RWPE1 (cell line): ENCODE measurements at regions not wholly inside any gene's neighbourhood (a gene's known extent, or its start where the extent isn't known, plus 50 kb on each side); places are given as distances from the start of the nearest gene placed in this dataset.
"Not testable (repeated sequence)": the region's sequence is repeated elsewhere in the genome, so short reads cannot be mapped to it uniquely, and the experiment has no call there.

Source experiments
- CTCF ChIA-PET: fragments of 350-600 bp; sonication (Branson Sonifier 250); formaldehyde crosslinking; extraction: SDS; loops from one replicate; lab custom pipeline; 2021; lab: Yijun Ruan, JAX
- POLR2A ChIA-PET: fragments of 400-600 bp; formaldehyde crosslinking; extraction: SDS; loops from one replicate; lab custom pipeline; 2020; ENCODE audit warnings: antibody characterized with exemption; ENCODE audit not compliant: low non-redundant PET; lab: Yijun Ruan, JAX
- DNase-seq: peaks from one replicate; pipeline ENCODE4 v3.0.0; 2012; ENCODE audit warnings: low spot score
- H3K27ac ChIP-seq: fragments of 450-650 bp; 2 replicates; pipeline ENCODE4 v1.5.1; 2017
- CTCF ChIP-seq: fragments of 450-650 bp; conservative IDR thresholded peaks from 2 replicates; pipeline ENCODE4 v1.5.1; 2017; ENCODE audit warnings: low read depth, mild to moderate bottlenecking

GRCh38 chr10:130935128-130935439 lies 376.4 kb downstream of the TCERG1L start:
- TF ChIP-seq CTCF, result no peak
- CTCF ChIA-PET, result no interaction called here
- no peak for DNase-seq
- POLR2A ChIA-PET, result no interaction called here
- H3K27ac ChIP-seq, result no peak overlapping the region

- no peak for DNase-seq
- H3K27ac ChIP-seq, result no peak overlapping the region
- CTCF ChIA-PET, result no interaction called here
- no peak for TF ChIP-seq CTCF
- POLR2A ChIA-PET, result no interaction called here
Measured at GRCh38 chr10:130935897-130936550, 375.5 kb downstream of the TCERG1L start.

GRCh38 chr10:130936851-130937250 lies 374.7 kb downstream of the TCERG1L start:
- POLR2A ChIA-PET, result no interaction called here
- no peak for TF ChIP-seq CTCF
- no peak overlapping the region for H3K27ac ChIP-seq
- DNase-seq, result peak; percentile 26
- CTCF ChIA-PET, result no interaction called here

GRCh38 chr10:130938051-130938450 lies 373.5 kb downstream of the TCERG1L start:
- no peak for TF ChIP-seq CTCF
- CTCF ChIA-PET, result no interaction called here
- no peak overlapping the region for H3K27ac ChIP-seq
- DNase-seq, result no peak
- POLR2A ChIA-PET, result no interaction called here

GRCh38 chr10:130938891-130939290 lies 372.6 kb downstream of the TCERG1L start:
- POLR2A ChIA-PET, H3K27ac ChIP-seq, DNase-seq: not testable (repeated sequence)
- CTCF ChIA-PET, result interaction anchor here (0.7 kb wide), 1 partner anchor 936 kb away, joined by 3 read pairs; no protein-coding TSS in a partner anchor

- no peak for DNase-seq
- ChIA-PET CTCF (no interaction called here), POLR2A (no interaction called here)
- no peak overlapping the region for H3K27ac ChIP-seq
- no peak for TF ChIP-seq CTCF
Measured at GRCh38 chr10:130941886-130942285, 369.6 kb downstream of the TCERG1L start.

- CTCF ChIA-PET, result no interaction called here
- no peak for DNase-seq
Measured at GRCh38 chr10:130952086-130952485, 359.4 kb downstream of the TCERG1L start.

More at GRCh38 chr10:130952086-130952485, 359.4 kb downstream of the TCERG1L start:
- TF ChIP-seq CTCF, result no peak
- POLR2A ChIA-PET, result no interaction called here
- H3K27ac ChIP-seq, result no peak overlapping the region
